Right forelimb (tissue), 1 donor: ENCODE measurements at regions not wholly inside any gene's neighbourhood (a gene's known extent, or its start where the extent isn't known, plus 50 kb on each side); places are given as distances from the start of the nearest gene placed in this dataset.

Source experiments
- DNase-seq: peaks from one replicate; pipeline ENCODE4 v3.0.0-alpha.2; 2018

DNA sequence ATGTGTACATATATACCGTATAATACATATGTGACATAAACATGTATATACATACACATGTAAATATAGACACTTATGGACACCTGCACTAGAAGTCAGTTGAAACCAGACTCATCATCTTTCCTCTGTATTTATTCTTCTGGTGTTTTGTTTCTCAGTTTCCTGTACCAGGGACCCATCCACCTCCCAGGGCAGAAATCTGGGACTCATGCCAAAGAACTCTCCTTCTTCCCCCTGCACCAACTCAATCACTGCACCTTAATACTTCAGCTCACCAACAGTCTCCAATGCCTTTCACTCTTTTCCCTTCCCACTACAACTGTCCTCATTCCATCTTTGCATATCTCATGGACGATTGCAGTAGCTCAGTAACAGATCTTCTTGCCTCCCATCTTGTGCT lies 428.0 kb downstream of the FBXO15 start:
- DNase-seq = no peak

DNA sequence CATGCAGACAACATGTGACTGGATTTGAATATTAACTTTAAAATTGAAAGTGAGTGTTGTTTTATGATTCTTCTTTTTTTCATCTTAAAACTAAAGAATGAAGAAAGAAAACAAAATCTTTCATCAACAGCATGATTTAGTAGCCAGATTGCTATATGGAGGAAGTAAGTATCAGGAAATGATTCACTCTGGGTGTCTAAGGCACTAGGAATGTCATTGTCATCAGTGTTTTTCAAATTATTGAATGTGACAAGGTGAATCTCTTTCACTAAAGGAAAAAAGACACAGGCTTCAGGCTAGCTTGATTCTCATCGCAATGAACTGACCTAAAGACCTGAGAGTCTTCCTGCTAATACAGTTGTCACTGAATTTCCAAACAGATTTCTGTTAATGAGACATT lies 430.1 kb downstream of the FBXO15 start:
- no peak for DNase-seq

DNA sequence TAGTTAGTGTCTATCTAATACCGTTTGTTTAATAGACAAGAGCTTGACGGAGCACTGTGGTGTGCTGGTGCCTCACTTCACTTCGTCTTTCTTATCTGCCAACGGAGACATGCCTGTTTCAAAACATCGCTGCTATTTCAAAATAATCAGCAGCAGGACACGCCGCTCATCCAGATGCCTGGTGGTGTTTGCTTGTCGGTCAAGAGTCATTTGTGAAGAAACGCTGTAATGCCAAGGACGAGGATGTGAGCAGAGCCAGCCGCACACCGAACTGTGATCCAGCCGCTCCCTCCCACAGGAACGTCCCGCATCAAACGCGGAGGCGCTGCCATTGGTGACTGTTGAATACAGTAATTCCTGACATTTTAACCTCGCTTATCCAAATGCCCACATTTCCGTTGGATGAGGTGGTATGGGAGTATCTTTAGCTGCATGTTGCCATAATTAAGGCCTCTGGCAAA lies 432.4 kb downstream of the FBXO15 start:
- DNase-seq = no peak

DNA sequence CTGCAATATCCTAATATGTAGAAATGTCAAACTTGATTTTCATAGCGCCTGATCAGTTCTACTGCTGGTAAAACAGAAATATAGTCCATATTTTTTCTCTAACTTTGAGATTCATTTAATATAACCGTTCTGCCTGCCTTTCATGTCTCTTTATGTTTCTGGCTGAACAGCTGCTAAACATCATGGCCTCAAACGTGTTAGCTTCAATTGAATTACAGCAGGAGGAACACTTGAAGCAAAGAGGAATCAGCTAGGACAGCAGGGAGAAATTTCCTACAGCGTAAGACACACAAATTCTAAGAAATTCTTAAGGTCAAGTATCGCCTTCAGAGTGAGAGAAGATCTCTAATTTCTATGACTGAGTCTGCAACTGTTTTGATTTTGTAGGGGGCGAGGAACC lies 433.2 kb downstream of the FBXO15 start:
- no peak for DNase-seq

DNA sequence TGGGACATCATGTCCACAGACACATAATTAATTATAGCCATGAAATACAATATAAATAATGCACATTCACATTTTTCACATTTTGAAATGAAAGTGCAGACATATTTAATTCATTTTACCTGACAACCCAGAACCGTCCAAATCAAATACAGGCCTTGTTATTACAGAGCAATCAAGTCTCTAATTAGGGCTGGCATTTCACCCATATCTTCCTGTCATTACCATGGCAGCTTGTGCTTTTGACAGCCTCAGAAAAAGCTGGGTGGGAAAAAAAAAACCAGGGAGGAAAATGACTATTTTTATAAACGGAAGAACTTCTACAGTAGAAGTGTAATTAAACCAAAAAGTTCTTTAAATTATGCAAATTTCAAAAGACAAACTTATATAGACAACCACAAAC lies 436.4 kb downstream of the FBXO15 start:
- no peak for DNase-seq

DNA sequence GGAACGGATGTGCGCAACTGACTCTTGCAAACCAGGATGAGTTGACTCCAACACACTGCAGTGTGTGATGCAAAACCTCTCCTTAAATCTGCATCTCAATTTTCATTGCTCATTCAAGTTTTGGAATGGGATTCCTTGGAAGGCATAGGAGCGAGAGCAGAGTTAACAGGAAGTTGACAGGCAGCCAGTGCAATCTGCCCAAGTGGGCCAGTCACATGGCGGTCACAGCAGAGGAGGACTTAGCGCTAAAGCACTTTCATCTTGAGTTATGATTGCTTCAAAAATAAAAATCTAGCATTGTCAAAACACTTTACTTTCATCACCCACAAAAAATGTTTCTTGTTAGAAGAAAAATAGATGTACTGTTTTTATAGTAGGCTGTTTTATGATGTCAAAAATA lies 439.0 kb downstream of the FBXO15 start:
- DNase-seq = no peak

DNA sequence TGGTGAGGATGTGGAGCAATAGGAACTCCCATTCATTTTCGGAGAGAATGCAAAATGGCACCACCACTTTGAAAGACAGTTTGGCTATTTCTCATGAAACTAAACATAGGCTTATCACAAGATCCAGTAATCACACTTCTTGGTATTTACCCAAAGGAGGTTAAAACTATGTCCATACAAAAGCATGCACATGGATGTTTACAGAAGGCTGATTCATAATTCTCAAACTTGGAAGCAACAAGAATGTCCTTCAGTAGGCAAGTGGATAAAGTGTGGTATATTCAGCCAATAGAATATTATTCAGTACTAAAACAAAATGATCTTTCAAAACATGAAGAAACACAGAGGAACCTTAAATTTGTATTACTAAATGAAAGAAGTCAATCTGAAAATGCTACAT lies 440.6 kb downstream of the FBXO15 start:
- no peak for DNase-seq

DNA sequence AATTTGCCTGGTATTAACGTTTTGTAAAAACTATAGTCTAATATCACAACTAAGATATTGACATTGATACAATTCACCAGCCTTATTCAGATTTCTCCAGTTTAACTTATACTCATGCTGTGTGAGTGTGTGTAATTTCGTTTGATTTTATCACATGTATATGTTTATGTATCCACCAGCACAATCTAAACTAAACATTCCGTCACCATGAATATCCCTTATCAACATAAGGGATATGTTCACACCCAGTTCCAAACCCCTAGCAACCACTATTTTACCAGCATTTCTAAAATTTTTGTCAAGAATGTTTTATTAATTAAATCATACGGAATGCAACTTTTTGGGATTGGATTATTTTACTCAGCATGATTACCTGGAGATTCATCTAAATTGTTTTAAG lies 450.3 kb downstream of the FBXO15 start:
- no peak for DNase-seq

DNA sequence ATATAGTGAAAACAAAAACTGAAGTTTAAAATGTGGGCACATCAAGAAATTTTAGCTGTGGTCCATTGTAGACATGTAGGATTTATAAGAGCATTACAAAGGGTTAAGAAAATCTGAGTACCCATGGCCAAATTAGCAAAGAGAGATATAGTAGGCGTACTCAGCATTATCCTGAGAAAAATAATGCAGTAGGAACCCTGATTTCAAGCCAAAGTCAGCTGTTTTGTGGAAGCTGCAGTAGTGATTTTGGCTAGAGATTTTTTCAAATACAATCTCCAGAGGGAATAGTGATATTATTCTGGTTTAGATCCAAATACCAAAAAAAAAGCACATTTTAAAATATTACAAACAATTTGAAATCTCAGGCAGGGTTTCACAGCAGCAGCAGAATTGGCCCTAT lies 450.9 kb downstream of the FBXO15 start:
- DNase-seq = no peak

DNA sequence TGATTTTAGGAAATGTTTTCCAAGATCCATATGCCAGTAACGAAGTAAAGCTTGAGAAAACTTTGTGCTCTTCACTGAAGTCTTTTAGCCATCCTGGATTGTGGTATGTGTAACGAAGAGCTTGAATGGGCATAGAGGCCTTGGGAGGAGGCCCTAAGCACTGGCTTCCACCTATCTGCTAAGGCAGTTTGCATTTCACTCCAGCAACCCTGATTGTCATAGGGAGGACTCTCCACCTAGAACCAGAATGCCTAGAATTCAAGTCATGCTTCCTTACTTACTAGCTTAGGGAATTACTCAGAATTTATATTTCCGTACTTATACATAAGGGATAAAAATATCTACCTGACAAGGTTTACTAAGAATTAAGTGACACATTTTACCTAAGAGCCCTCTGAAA lies 451.5 kb downstream of the FBXO15 start:
- no peak for DNase-seq

DNA sequence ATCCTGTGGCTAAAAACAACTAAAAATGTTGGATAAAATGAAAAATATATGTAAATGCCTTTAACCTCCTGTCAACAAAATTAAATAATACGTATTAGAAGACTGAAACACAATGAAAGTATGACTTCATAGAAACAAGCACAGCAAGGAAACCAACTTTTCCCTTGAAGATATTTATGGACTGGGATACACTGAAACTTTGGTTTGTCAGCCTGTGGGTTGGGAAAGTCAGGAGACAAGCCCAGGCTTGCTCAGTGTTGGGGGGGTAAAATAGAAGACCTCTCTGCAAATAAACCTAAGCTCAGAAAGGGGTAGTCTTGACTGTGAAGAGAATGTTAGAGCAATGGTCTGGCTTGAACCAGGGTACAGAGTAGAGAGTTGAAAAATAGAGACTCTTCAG lies 454.5 kb downstream of the FBXO15 start:
- no peak for DNase-seq

DNA sequence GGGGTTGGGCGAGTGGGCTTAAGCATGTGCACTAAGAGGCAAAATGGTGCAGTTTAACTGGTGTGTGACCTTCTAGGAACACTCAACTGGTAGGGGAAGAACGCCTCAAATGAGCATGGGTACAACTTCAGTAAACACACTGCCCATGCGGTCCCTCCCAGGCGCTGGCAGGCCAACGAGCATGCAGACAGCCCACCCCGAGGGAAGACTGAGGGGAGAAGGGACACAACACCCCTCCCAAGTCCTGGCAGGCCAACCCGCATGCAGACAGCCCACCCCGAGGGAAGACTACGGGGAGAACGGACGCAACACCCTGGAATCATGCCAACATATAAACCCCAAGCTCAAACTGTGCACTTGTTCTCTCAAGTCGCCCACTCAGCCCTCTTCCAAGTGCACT lies 456.0 kb downstream of the FBXO15 start:
- no peak for DNase-seq

DNA sequence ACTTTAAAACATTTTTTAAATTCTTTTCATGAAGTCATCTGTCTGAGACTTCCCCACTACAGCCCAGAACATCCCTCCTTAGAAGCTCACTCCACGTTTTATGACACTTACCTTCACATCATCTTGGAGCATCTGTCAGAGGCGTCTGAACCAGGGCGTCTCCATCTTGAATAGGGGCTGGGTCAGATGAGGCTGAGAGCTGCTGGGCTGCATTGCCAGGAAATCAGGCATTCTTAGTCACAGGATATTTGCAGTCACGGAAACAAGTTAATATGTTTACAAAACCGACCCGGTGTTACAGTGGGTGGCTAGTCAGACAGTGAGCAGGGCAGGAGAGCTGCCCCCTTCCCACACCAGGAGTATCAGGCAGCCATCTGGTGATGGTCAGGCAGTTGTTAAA lies 456.5 kb downstream of the FBXO15 start:
- no peak for DNase-seq

DNA sequence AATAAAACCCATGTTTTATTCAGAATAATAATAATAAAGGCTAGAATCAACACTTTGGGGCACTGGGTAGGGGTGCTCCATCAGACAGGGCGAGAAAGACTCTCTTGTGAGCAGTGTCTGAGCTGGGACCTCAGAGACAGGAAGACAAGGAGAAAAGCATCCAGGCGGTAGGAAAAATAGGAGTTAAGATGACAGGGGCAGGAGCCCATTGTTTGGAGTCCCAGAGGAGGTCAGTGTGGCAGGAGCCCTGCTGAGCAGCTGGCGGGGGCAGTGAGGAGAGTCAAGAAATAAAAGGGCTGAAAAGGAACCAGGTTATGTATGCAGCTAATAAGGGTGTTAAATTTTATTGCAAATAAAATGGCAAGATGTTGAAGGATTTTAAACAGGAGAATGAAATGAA lies 457.4 kb downstream of the FBXO15 start:
- no peak for DNase-seq

DNA sequence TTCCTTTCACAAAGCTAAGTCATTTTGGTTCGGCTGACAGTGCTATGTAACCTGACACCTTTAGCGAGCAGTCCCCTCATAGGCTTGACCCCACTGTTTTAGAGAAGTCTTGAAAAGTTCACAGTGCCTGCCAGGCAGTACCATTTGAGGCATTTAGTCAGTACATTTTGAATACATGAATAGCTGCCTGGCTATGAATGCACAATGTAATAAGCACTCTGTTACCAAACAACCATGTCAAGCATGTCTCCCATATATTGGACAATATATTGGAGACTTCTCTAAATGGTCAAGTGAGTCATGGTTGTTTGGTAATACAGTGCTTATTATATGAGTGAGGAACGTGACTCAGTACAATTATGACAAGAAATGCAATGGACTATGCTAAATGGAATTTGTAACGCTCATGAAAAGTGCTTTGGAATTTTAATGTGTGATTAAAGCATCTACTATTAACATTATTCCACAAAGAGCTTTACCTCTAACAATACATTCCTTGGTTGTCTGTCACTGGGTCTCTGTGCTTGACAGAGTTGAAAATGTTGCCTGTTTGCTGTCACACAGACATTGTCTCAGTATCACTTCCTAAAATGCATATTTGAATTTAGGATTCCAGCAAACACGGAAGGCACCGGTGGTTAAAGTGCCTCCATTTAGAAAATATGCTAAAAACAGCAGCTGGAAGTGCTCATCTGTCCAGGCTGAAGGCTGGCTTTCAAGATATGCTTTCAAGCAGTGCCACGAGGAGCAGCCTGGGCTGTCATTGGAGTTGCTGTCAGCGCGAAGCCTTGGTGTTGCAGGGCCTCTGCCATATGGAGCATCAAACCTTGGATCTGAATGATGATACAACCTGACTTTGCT lies 458.6 kb downstream of the FBXO15 start:
- no peak for DNase-seq

DNA sequence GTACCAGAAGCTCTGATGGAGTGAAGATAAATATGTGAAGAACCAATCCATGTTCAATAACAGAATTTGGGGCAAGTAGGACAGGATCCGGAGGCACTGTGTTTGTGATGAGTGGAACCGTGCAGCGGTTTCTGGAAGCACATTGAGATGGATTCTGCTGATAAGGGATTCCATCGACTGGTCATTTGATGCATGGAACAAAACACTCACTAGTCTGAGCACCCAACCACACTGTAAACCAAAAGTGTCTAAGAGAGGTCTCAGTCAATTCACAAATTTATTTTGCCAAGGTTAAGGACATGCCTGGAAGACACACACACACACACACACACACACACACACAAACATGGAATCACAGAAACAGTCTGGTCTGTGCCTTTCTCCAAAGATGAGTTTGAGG lies 459.5 kb downstream of the FBXO15 start:
- no peak for DNase-seq

DNA sequence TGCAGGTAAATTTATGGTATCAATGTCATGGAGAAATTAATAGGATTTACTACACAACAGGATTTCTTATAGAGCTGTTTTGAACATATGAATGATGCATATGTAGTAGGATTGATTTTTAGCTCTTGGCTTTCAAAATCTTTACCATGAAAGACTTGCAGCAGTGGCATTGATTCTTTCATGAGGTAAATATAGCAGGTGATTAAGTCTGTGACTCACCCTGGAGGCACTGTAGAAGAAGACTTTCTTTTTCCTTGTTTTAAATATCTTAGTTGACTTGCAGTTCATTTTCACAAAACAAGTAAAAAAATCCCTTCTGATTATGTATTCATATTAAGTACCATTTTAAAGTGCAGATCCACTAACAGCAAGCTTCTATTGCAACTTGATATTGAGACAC lies 463.0 kb downstream of the FBXO15 start:
- no peak for DNase-seq

DNA sequence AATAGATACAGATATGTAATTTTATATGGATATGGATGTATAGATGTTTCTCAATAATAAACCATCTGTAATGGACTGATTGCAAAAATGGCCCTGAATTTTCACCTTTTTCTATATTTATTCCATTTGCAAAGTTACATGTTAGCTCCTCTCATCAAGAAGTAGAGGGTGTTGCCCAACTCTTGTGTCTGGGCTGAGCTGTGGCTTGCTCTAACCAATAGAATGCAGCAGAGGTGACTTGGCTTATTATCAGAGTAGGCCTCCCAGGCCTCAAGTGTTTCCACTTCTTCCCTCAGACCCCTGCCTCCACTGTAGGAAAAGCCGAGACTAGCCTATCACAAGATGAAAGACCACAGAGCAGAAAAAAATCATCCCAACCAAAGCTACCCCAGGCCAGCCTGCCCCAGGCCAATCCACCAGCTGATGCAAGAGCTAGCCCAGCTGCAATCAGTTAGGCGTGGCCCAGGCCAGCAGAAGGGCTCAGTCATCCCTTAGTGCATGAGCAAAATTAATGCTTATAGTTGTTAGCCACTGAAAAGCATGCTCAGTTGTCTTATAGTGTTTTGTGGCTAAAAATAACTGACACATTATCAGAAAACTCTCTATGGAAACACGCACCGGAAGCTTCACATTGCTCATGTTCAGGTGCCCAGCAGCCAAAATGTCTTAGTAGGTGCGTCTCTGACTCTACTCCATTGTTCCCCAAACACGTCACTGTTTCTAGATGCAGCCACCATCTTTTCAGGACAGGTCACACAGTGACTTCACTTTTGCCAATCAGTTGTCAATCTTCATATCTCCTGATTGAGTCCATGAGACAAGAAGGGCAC lies 464.0 kb downstream of the FBXO15 start:
- DNase-seq = no peak

DNA sequence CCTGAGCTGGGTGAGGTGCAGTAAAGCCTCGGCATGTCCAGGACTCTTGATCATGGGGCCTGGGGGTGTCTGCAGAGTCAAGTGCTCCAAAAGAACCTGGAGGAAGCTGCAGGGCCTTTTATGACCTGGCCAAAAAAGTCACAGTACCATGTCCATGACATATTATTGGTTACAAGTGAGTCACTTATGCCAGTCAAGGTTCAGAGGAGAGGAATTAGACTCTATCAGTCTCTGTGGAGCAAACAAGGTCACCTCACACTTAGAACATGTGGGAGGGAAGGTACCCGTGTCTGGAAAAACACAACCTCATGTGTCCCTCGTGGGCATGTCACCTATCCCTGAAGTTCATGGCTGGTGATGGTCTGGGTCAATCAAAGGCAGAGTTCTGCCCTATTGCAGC lies 465.7 kb downstream of the FBXO15 start:
- DNase-seq = no peak

DNA sequence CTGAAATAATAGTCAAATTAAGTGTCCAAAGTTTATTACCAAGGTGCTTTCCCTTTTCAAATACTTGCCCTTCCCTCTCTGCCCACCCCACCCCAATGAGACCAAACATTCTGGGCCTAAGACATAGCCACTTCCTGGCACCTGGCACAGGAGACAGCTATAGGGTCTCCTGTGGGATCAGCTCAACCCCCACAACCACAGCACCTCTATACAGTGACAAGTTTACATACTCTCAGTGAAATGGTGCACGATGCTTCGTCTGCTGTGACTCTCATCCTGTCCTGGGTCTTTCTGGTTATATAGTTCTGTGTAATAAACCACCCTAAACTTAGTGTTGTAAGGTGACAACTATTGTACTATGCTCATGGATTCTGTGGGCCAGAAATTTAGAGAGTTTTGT lies 466.2 kb downstream of the FBXO15 start:
- no peak for DNase-seq

DNA sequence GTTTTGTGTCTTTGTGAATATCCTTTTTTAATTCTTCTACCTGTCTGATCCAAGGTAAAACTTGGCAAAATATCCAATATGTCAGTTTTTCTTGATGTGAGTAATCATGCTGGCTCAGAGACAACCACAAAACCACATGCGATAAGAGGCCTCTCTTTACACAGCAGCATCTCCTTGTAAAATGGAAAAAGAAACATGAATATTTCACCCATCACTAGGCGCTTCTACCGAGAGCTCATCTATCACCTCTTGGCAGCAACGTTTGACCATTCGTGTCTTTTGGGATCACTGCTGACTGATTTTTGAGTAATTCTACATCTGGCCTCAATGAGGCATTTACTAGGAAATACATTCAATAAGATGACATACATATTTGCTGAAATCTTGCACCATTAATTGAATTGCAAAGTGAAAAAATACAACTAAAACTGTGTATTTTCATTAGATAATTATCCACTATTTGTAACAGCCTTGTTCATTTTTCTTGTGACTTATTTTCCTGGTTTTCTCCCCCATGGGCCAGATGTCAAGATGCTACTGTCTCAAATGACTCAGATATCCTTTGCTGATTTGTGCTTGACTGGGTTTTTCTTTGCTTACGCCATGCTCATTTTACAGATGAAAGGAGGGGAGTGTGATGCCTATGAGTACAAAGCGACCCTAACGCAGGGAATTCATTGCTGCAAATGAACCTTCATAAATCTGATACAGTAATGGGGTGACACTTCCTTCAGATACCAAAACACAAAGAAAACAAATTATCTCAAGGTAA lies 467.5 kb downstream of the FBXO15 start:
- DNase-seq = no peak

DNA sequence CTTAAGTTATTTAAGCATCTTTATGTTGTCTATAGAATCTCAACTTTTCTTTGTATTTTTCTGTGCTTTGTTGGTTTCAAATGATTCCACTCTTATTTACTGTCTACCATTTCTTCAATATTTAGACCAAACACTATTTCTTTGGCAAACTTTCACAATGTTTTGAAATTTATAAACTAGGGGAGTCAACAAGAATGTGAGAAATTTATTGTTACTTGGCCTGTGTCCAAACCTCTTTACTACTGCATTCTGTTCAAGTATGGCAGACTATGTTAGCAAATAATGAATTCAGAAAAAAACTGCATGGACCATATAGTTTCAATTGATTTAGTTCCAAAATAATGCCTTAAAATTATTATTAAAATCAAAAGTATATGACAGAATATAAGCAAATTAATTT lies 470.2 kb downstream of the FBXO15 start:
- no peak for DNase-seq

DNA sequence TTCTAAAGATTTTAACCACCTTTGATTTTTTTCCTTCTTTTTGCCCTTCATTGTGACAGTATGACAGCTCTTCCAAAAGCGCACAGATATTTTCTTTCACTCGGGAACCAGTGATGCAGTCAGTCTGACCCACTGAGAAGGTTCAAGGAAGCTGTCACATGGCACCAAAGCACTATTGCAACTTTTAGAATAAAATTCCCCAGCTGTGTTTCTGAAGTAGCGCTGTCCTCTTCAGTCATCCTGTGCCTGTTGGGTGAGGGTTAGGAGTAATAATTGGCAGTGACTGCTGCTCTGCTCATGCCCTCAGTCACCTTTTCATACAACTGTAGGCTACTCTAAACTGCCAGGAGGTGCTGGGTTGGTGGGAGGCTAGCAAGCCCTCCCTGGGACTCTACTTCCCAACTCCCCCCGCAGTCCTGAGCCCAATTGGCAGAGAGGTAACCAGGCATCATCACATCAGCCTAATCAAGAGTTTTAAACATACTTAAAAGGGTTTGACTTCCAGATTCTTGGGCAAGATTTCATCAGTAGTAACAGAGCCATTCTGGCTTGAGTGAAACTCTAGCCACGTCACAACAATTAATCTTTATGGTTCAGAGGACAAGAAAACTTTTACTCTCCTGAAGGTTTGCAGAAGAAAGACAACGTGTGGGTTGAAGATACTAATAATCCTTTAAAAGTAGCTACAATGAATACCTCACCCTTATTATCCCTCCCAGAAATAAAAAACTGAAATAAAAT lies 473.3 kb downstream of the FBXO15 start:
- no peak for DNase-seq
